H9 (cell line): ENCODE measurements at regions not wholly inside any gene's neighbourhood (a gene's known extent, or its start where the extent isn't known, plus 50 kb on each side); places are given as distances from the start of the nearest gene placed in this dataset.

Experiments used
- DNase-seq: peaks from one replicate; pipeline ENCODE4 v3.0.0-alpha.2; 2017
- H2AFZ ChIP-seq: one replicate; pipeline ENCODE4 v1.6.1; 2013; ENCODE audit warnings: mild to moderate bottlenecking, low read length, control low read depth, moderate library complexity
- H2AK5ac ChIP-seq: 2 replicates; pipeline ENCODE4 v1.6.1; 2013; ENCODE audit warnings: low read length, control low read depth, mixed read lengths; ENCODE audit not compliant: insufficient read length
- H2BK120ac ChIP-seq: one replicate; pipeline ENCODE4 v1.6.1; 2013; ENCODE audit warnings: low read depth, mild to moderate bottlenecking, low read length, control low read depth, inconsistent platforms; ENCODE audit not compliant: poor library complexity, severe bottlenecking
- H2BK12ac ChIP-seq: 2 replicates; pipeline ENCODE4 v1.6.1; 2013; ENCODE audit warnings: low read length, control low read depth, mixed read lengths, low read depth; ENCODE audit not compliant: insufficient read length
- H2BK15ac ChIP-seq: 2 replicates; pipeline ENCODE4 v1.6.1; 2013; ENCODE audit warnings: low read depth, low read length, control low read depth
- H2BK20ac ChIP-seq: one replicate; pipeline ENCODE4 v1.6.1; 2013; ENCODE audit warnings: low read depth, mild to moderate bottlenecking, low read length, control low read depth, inconsistent platforms; ENCODE audit not compliant: poor library complexity, severe bottlenecking
- H2BK5ac ChIP-seq: 2 replicates; pipeline ENCODE4 v1.6.1; 2013; ENCODE audit warnings: low read length, control low read depth, mixed read lengths; ENCODE audit not compliant: insufficient read length
- H3K14ac ChIP-seq: 2 replicates; pipeline ENCODE4 v1.6.1; 2013; ENCODE audit warnings: low read length, control low read depth; ENCODE audit not compliant: insufficient read depth
- H3K18ac ChIP-seq: 2 replicates; pipeline ENCODE4 v1.6.1; 2013; ENCODE audit warnings: low read depth, mild to moderate bottlenecking, mixed read lengths, low read length, control low read depth; ENCODE audit not compliant: insufficient read length
- H3K23ac ChIP-seq: 2 replicates; pipeline ENCODE4 v1.6.1; 2013; ENCODE audit warnings: low read length, control low read depth, mixed read lengths, low read depth; ENCODE audit not compliant: insufficient read length
- H3K23me2 ChIP-seq: 2 replicates; pipeline ENCODE4 v1.6.1; 2013; ENCODE audit warnings: low read depth, mild to moderate bottlenecking, mixed read lengths, low read length, control low read depth; ENCODE audit not compliant: insufficient read length, poor library complexity, severe bottlenecking
- H3K27ac ChIP-seq: 2 replicates; pipeline ENCODE4 v1.5.1; 2013; ENCODE audit warnings: low read length, control low read depth, mixed read lengths, low read depth; ENCODE audit not compliant: insufficient read length
- H3K27me3 ChIP-seq: 2 replicates; pipeline ENCODE4 v1.6.1; 2013; ENCODE audit warnings: low read length, control low read depth, inconsistent platforms; ENCODE audit not compliant: insufficient read depth
- H3K4ac ChIP-seq: 2 replicates; pipeline ENCODE4 v1.6.1; 2013; ENCODE audit warnings: low read depth, mild to moderate bottlenecking, control low read depth, inconsistent platforms, low read length, moderate library complexity
- H3K4me1 ChIP-seq: 2 replicates; pipeline ENCODE4 v1.6.1; 2013; ENCODE audit warnings: low read length, control low read depth, inconsistent platforms; ENCODE audit not compliant: insufficient read depth
- H3K4me2 ChIP-seq: 2 replicates; pipeline ENCODE4 v1.6.1; 2013; ENCODE audit warnings: low read length, control low read depth, mixed read lengths; ENCODE audit not compliant: insufficient read length, insufficient read depth
- H3K56ac ChIP-seq: 2 replicates; pipeline ENCODE4 v1.6.1; 2013; ENCODE audit warnings: low read depth, mild to moderate bottlenecking, mixed read lengths, low read length, control low read depth; ENCODE audit not compliant: insufficient read length
- H3K79me1 ChIP-seq: 2 replicates; pipeline ENCODE4 v1.6.1; 2013; ENCODE audit warnings: low read depth, mild to moderate bottlenecking, moderate library complexity, low read length, control low read depth, inconsistent platforms; ENCODE audit not compliant: insufficient read depth, poor library complexity, severe bottlenecking
- H3K79me2 ChIP-seq: 2 replicates; pipeline ENCODE4 v1.6.1; 2013; ENCODE audit warnings: low read length, control low read depth, inconsistent platforms; ENCODE audit not compliant: insufficient read depth
- H3K9ac ChIP-seq: 2 replicates; pipeline ENCODE4 v1.6.1; 2013; ENCODE audit warnings: low read length, control low read depth, mixed read lengths; ENCODE audit not compliant: insufficient read length; ENCODE audit errors: extremely low read depth
- H3K9me3 ChIP-seq: one replicate; pipeline ENCODE4 v1.6.1; 2013; ENCODE audit warnings: low read depth, low read length, inconsistent platforms; ENCODE audit not compliant: control insufficient read depth
- H3T11ph ChIP-seq: one replicate; pipeline ENCODE4 v1.6.1; 2013; ENCODE audit warnings: mild to moderate bottlenecking, low read length, control low read depth, inconsistent platforms
- H4K20me1 ChIP-seq: one replicate; pipeline ENCODE4 v1.6.1; 2013; ENCODE audit not compliant: control insufficient read depth, insufficient read length, insufficient read depth
- H4K5ac ChIP-seq: 2 replicates; pipeline ENCODE4 v1.6.1; 2013; ENCODE audit warnings: low read depth, mild to moderate bottlenecking, mixed read lengths, low read length, control low read depth; ENCODE audit not compliant: insufficient read length
- H4K8ac ChIP-seq: replicated peaks from 2 replicates; pipeline ENCODE4 v1.6.1; 2013; ENCODE audit warnings: low read length, control low read depth, mixed read lengths, low read depth; ENCODE audit not compliant: insufficient read length
- H4K91ac ChIP-seq: 2 replicates; pipeline ENCODE4 v1.6.1; 2013; ENCODE audit warnings: low read depth, mild to moderate bottlenecking, moderate library complexity, mixed read lengths, low read length, control low read depth; ENCODE audit not compliant: insufficient read length
- H3K27ac Mint-ChIP-seq, 3 experiments: 2 replicates in 2 of 3; 3 replicates in 1 of 3; pipeline ENCODE4 v1.8.0; 2020 to 2021; ENCODE audit warnings: mixed read lengths in 3 of 3, mild to moderate bottlenecking in 1 of 3, moderate library complexity in 1 of 3
- H3K27me3 Mint-ChIP-seq: 2 replicates; pipeline ENCODE4 v1.8.0; 2021; ENCODE audit warnings: low read depth, mild to moderate bottlenecking, moderate library complexity, mixed read lengths
- H3K36me3 Mint-ChIP-seq, 3 experiments: 2 replicates in 2 of 3; 3 replicates in 1 of 3; pipeline ENCODE4 v1.8.0; 2020 to 2021; ENCODE audit warnings: low read depth in 3 of 3, mixed read lengths in 3 of 3; ENCODE audit not compliant: insufficient read depth in 1 of 3
- H3K4me1 Mint-ChIP-seq, 2 experiments: 2 replicates each; pipeline ENCODE4 v1.8.0; 2020; ENCODE audit warnings: mixed read lengths in 2 of 2
- H3K4me3 Mint-ChIP-seq, 2 experiments: 2 replicates in 1 of 2; 3 replicates in 1 of 2; pipeline ENCODE4 v1.8.0; 2020 to 2021; ENCODE audit warnings: mild to moderate bottlenecking in 2 of 2, mixed read lengths in 2 of 2, moderate library complexity in 1 of 2
- H3K9me3 Mint-ChIP-seq, 2 experiments: 2 replicates in 1 of 2; 3 replicates in 1 of 2; pipeline ENCODE4 v1.8.0; 2020; ENCODE audit warnings: mild to moderate bottlenecking in 2 of 2, mixed read lengths in 2 of 2, moderate library complexity in 1 of 2
- CTCF ChIP-seq: fragments of 200-600 bp; sonication (generic); conservative IDR thresholded peaks from 3 replicates; pipeline ENCODE4 v1.8.0; 2021; ENCODE audit warnings: antibody characterized with exemption, mild to moderate bottlenecking
- WGBS: extraction: QIAGEN DNeasy Blood & Tissue Kit; methylation state at CpG from one replicate; pipeline ENCODE4 v1.1.7; 2013; ENCODE audit warnings: missing lambda C conversion rate, low lambda C conversion rate, mixed read lengths; ENCODE audit not compliant: insufficient read length; ENCODE audit errors: extremely low coverage; 5-methylcytosine and 5-hydroxymethylcytosine counted together

GRCh38 chr1:30176477-30176876, 546.9 kb downstream of the MATN1 start:
- no peak overlapping the region for H3K27ac Mint-ChIP-seq
- no peak overlapping the region for H3K4me3 Mint-ChIP-seq
- no peak overlapping the region for H3K27ac ChIP-seq
- DNase-seq: no peak
- no peak overlapping the region for H2AFZ ChIP-seq
- H3K36me3 Mint-ChIP-seq: no peaks in the 10 kb centered on the region
- no peaks in the 10 kb centered on the region for H3K79me1 ChIP-seq
- H3K9me3 Mint-ChIP-seq: no peaks in the 10 kb centered on the region
- H3K27me3 Mint-ChIP-seq: no peaks in the 10 kb centered on the region
- no peak overlapping the region for H2BK5ac ChIP-seq
- H3K4me2 ChIP-seq: no peak overlapping the region
- no peak overlapping the region for H3K56ac ChIP-seq
- H3K4me1 ChIP-seq: no peaks in the 10 kb centered on the region
- H3K79me2 ChIP-seq: no peaks in the 10 kb centered on the region
- peaks cover 2 to 12% of the 10 kb centered on the region in 2 experiments for H3K4me1 Mint-ChIP-seq
- H2BK120ac ChIP-seq: no peak overlapping the region
- no peak overlapping the region for H2AK5ac ChIP-seq
- TF ChIP-seq CTCF: no peak
- no peak overlapping the region for H3T11ph ChIP-seq
- H4K20me1 ChIP-seq: no peaks in the 10 kb centered on the region
- no peaks in the 10 kb centered on the region for H3K23me2 ChIP-seq
- H2BK20ac ChIP-seq: no peak overlapping the region
- H2BK15ac ChIP-seq: no peak overlapping the region
- no peak overlapping the region for H3K18ac ChIP-seq
- no peak overlapping the region for H4K8ac ChIP-seq
- H4K5ac ChIP-seq: no peak overlapping the region
- no peaks in the 10 kb centered on the region for H3K27me3 ChIP-seq
- WGBS: no CpG with 5 or more reads among the region's 1 CpG
- H3K4ac ChIP-seq: no peak overlapping the region
- H4K91ac ChIP-seq: no peak overlapping the region
- no peak overlapping the region for H3K14ac ChIP-seq
- no peak overlapping the region for H2BK12ac ChIP-seq
- H3K9me3 ChIP-seq: no peaks in the 10 kb centered on the region
- H3K9ac ChIP-seq: no peak overlapping the region
- no peak overlapping the region for H3K23ac ChIP-seq
